ENCODE measurements at regions not wholly inside any gene's neighbourhood (a gene's known extent, or its start where the extent isn't known, plus 50 kb on each side); places are given as distances from the start of the nearest gene placed in this dataset.

GRCh38 chr12:88401155-88401554 lies 179.1 kb downstream of the KITLG start (continued):
- no peak for TF ChIP-seq ZNF148 (tag by site-specific recombination; IDR thresholded peaks at IDR 0.05; ENCODE audit: borderline replicate concordance)
- TF ChIP-seq MEIS1 (CRISPR knock-in tag; IDR thresholded peaks at IDR 0.05; ENCODE audit: borderline replicate concordance), result no peak
- no peak for TF ChIP-seq ZBTB49 (tag by site-specific recombination; IDR thresholded peaks at IDR 0.05; ENCODE audit: low read depth)
- TF ChIP-seq PATZ1 (tag by site-specific recombination; IDR thresholded peaks at IDR 0.05), result no peak

- H3K4me3 ChIP-seq (ENCODE audit: low read depth, low read length), result no peak overlapping the region
- H3K27ac ChIP-seq (ENCODE audit: extremely low read depth, low read depth, low read length), result no peak overlapping the region
- TF ChIP-seq ZNF660 (tag by site-specific recombination; IDR thresholded peaks at IDR 0.05) (no peak), ZNF280D (tag by site-specific recombination; IDR thresholded peaks at IDR 0.05) (no peak), ZBTB8A (tag by site-specific recombination; IDR thresholded peaks at IDR 0.05) (no peak), ZNF239 (tag by site-specific recombination; IDR thresholded peaks at IDR 0.05) (no peak), PBX3 (CRISPR knock-in tag; IDR thresholded peaks at IDR 0.05) (no peak), ZNF645 (tag by site-specific recombination; IDR thresholded peaks at IDR 0.05) (no peak), ZNF23 (tag by site-specific recombination; IDR thresholded peaks at IDR 0.05; ENCODE audit: borderline replicate concordance) (no peak), SETDB1 (IDR thresholded peaks at IDR 0.05; ENCODE audit: insufficient read length, low read length) (no peak), HOXA7 (CRISPR knock-in tag; IDR thresholded peaks at IDR 0.05; ENCODE audit: borderline replicate concordance) (no peak), GLI4 (tag by site-specific recombination; IDR thresholded peaks at IDR 0.05) (no peak)
- ChIA-PET CTCF (no interaction called here), POLR2A (no interaction called here)
- H3K4me1 ChIP-seq (ENCODE audit: control insufficient read depth, insufficient read depth, low read length), result no peaks in the 10 kb centered on the region
- no peaks in the 10 kb centered on the region for H3K36me3 ChIP-seq (ENCODE audit: control insufficient read depth in 2 of 2, insufficient read depth in 1 of 2, low read length in 2 of 2)
- no peaks in the 10 kb centered on the region for H3K9me3 ChIP-seq (ENCODE audit: control insufficient read depth, insufficient read depth, low read depth, low read length)
Measured at GRCh38 chr12:88406905-88407304, 173.4 kb downstream of the KITLG start.
